Activated B cell treated with CpG ODN at 0.5 μM for 24 hours (primary cell): ENCODE measurements at regions not wholly inside any gene's neighbourhood (a gene's known extent, or its start where the extent isn't known, plus 50 kb on each side); places are given as distances from the start of the nearest gene placed in this dataset.
"Not testable (repeated sequence)": the region's sequence is repeated elsewhere in the genome, so short reads cannot be mapped to it uniquely, and the experiment has no call there.

Experiments used
- ATAC-seq: fragments of 200-7000 bp; cut with Tn5 transposase; one replicate; pipeline ENCODE4 v1.10.0; 2021; ENCODE audit warnings: low read depth, mild to moderate bottlenecking, moderate library complexity
- CTCF ChIA-PET: fragments of 350-600 bp; sonication (Branson Sonifier 250); formaldehyde crosslinking; loops from one replicate; lab custom pipeline; 2021; ENCODE audit warnings: antibody characterized with exemption; lab: Charles Lee
- POLR2A ChIA-PET: fragments of 350-600 bp; sonication (Branson Sonifier 250); formaldehyde crosslinking; loops from one replicate; lab custom pipeline; 2021; ENCODE audit warnings: antibody characterized with exemption; lab: Charles Lee
- DNase-seq: peaks from one replicate; pipeline ENCODE4 v3.0.0; 2022
- H3K27ac Mint-ChIP-seq: one replicate; pipeline ENCODE4 v1.8.0; 2020; ENCODE audit warnings: mixed read lengths
- H3K27me3 Mint-ChIP-seq: one replicate; pipeline ENCODE4 v1.8.0; 2021; ENCODE audit warnings: mixed read lengths
- H3K36me3 Mint-ChIP-seq: one replicate; pipeline ENCODE4 v1.8.0; 2021; ENCODE audit warnings: low read depth, mixed read lengths
- H3K4me1 Mint-ChIP-seq: one replicate; pipeline ENCODE4 v1.8.0; 2021; ENCODE audit warnings: mixed read lengths
- H3K4me3 Mint-ChIP-seq: one replicate; pipeline ENCODE4 v1.8.0; 2020; ENCODE audit warnings: mild to moderate bottlenecking, mixed read lengths
- H3K9me3 Mint-ChIP-seq: one replicate; pipeline ENCODE4 v1.8.0; 2020; ENCODE audit warnings: mixed read lengths
- CTCF ChIP-seq: fragments of 200-600 bp; IDR thresholded peaks from one replicate; pipeline ENCODE4 v1.8.0; 2022; ENCODE audit warnings: antibody characterized with exemption, mild to moderate bottlenecking
- intact Hi-C: fragments of 100-400 bp; cut with micrococcal nuclease; formaldehyde crosslinking; loops from one replicate; pipeline ENCODE4 v1.15.1; 2024

- CTCF ChIA-PET = no interaction called here
- Mint-ChIP-seq H3K27ac (no peak overlapping the region), H3K4me3 (no peak overlapping the region), H3K9me3 (no peaks in the 10 kb centered on the region), H3K27me3 (no peaks in the 10 kb centered on the region), H3K36me3 (no peaks in the 10 kb centered on the region), H3K4me1 (no peaks in the 10 kb centered on the region)
- POLR2A ChIA-PET = interaction anchor here (0.7 kb wide), 1 partner anchor 142 kb away, joined by 5 read pairs; no protein-coding TSS in a partner anchor
- no peak for ATAC-seq
- intact Hi-C loops = no loop called here
- DNase-seq = no peak
- TF ChIP-seq CTCF = no peak
These were observed 51.2 kb upstream of the DAAM1 start for GRCh38 chr14:59137256-59137655.

DNA sequence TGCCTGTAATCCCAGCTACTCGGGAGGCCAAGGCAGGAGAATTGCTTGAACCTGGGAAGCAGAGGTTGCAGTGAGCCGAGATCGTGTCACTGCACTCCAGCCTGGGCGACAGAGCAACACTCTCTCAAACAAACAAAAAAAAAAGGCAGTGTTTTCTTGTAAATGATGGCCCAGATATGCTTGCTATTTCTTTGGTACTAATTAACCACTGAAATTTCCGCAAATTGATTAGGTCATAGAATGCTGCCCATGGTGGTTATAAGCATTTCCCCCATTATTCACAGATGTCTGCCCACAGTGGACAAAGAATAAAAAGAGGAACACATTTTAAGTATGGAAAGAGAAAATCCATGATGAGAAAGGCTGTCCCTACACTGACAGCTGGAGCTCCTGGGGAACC is 49.9 kb upstream of the DAAM1 start:
- H3K9me3 Mint-ChIP-seq, H3K36me3 Mint-ChIP-seq, ATAC-seq, CTCF ChIA-PET, intact Hi-C loops, H3K27ac Mint-ChIP-seq, POLR2A ChIA-PET, H3K4me1 Mint-ChIP-seq, H3K4me3 Mint-ChIP-seq, H3K27me3 Mint-ChIP-seq, DNase-seq: not testable (repeated sequence)
